Amygdala (tissue), 56 donors: ENCODE measurements at regions not wholly inside any gene's neighbourhood (a gene's known extent, or its start where the extent isn't known, plus 50 kb on each side); places are given as distances from the start of the nearest gene placed in this dataset.

ENCODE experiments used
- DNase-seq, 56 donors: peaks; one replicate each; lab custom pipeline; 2025; lab: John Stamatoyannopoulos, UW

DNA sequence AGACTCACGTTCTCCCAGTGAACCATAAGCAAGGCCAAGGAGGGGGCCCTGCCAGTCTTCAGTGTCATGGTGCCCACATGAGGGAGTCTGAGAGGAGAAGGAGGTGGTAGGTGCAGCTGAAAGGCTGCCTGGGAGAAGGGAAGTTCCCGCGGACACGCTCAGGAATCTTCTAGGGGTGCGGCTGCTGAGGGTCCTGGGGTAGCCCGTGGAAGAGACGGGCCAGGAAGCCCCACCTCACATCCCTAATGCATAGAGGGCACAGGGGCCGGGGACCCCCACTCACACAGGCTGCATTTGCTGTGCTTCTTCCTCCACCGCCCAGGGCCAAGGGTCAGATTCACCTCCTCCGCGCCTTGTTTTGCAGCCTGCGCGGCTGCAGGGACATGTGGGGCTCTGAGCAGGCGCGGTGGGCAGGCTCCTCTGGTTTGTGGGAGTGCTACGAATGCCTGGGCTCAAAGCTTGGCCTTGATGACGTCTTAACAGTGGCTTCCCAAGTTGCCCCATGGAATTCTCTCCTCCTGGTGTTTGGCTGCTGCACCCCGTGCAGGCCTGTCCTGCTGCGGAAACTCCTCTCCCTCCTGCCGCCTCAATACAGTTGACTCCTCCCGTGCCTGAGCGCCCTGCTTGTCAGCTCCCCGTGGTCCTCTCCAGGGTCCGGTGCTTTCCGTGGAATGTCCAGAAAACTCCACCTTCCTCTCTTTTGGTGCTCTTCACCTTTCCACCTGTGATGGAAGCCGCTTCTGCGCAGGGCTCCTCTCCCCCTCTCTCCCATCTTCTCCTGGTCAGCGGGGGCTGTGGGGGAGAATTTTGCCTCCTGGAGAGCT is 95.7 kb downstream of the VAPA start:
- DNase-seq: no peak

DNA sequence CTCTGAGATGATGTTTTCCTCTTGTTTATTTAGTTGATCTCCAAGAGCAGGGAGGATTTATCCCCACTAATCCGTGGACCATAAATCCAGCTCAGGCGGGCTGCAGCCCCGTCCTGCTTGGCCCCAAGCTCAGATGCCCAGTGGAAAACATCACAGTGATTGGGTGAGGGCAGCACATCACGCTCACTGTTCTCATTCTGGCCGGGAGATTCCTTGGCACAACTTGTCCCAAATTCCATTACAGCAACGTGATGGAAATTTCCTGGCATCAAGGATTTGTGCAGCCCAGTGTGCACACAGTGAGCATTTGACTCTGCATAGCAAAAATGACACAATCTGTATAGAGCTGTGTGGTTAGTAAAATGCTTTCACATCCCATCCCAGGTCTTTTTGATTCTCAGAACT is 96.8 kb downstream of the VAPA start:
- DNase-seq: peak in 31 of 56 donors; percentile 10 to 83 (median 42)

DNA sequence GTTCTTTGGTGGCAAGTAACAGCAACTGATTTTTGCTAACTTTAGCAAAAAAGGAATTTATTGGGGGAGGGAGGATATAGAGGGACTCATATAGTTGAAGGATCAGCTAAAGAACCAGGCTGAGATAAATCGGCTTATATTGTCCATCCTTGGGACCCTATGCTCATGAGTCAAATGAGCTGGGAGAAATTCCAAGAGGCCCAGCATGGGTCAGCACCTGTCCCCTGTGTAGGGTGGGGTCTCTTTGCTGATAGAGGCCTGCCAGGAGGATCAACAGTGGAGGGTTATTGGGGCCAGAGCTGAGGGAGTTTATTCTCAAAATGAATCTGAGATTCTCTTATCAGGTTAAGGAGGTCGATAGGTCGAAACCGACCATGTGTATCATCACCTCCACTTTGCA is 97.2 kb downstream of the VAPA start:
- no peak for DNase-seq

DNA sequence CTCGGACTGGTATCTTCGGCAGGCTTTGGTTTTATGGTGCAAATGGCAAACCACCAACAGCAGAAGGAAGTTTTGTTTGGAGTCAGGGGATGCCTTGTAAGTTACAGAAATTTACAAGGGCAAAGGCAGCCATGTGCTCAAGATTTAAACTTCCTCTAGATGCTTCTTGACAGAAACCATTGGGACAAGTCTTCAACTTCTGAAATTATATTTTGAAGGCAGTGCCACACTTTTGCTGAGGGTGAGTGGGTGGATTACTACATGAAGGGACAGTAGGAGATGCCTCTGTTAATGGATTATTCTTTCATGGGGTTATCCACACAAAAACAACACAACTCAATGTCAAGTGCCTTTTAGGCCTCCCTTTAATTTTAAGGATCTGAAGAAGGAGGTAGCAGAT is 97.9 kb downstream of the VAPA start:
- DNase-seq: no peak

DNA sequence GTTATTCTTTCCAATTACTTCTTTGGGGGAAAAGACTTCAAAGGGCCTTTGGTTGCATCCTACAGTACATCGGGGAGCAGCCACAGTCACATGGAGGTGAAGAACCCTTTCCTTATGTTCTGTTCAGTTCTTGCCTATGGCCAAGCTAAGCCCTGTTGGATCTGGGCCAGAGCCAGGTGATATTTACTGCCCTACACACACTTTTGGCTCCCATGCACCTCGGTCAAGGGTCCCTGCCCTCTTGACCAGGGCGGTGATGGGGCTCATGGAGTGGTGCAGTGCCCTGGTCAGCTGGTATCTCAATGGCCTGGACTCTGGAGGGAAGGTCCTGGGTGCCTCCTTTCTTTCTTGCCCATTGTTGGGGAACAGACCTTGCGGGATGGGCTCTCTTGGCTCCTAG is 98.7 kb downstream of the VAPA start:
- DNase-seq: no peak

DNA sequence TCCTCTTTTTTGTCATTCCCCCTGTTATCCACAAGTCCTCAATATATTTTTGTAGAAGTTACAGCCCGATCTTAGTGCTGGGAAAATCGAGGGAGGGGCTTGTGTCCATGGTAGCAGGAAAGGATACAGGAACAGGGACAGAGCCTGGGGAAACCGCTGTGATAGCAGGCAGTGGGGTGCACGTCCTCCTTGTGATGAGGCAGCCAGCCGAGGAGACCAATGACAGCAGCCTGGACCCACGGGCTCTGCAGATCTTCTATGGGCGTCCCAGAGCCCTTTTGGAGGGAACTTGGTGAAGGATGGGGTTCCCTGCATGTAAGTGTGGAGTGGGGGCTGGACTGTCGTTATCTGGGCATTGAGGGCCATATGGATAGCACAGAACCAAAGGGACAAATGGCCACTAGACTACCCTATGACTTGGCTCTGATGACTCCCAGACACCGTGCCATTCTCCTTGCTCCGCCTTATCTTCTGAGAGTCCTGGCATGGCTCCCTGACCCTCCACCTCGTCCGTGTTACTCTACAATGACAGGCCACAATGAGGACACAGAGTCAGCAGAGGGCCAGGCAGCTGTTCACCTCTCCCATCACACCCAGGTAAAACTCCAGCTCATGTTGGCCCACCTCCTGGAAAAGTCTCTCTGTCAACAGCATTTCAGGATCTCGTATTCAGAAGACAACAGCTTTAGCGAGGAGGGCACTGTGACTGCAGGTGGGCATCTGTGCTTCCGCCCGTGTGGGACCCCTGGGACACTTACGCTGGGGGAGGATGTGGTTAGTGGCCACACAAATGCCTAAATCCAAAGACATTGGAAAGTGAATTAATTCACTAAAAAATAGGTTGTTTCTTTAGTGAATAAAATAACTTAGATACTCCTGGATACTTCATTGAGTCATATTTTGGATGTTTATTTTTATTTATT is 100.1 kb downstream of the VAPA start:
- DNase-seq: no peak

DNA sequence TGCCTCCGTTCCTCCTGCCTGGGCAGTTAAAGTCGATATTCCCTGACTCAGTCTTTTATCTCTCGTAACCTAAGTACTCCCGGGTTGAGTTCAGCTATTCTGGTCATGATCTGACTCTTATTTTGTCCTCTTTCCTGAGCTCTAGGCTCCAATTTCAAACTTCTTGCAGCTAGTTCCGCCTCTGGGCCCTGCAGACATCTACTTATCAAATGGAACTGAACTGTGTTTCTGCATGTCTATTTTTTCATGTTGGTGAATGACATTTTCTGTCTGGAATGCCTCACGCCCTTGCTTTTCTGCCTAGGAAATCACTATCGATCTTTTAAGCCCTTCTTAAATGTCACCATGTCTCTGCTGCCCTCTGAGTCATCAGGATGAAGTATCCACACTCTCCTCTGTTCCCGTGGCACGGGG is 101.5 kb downstream of the VAPA start:
- DNase-seq: no peak

DNA sequence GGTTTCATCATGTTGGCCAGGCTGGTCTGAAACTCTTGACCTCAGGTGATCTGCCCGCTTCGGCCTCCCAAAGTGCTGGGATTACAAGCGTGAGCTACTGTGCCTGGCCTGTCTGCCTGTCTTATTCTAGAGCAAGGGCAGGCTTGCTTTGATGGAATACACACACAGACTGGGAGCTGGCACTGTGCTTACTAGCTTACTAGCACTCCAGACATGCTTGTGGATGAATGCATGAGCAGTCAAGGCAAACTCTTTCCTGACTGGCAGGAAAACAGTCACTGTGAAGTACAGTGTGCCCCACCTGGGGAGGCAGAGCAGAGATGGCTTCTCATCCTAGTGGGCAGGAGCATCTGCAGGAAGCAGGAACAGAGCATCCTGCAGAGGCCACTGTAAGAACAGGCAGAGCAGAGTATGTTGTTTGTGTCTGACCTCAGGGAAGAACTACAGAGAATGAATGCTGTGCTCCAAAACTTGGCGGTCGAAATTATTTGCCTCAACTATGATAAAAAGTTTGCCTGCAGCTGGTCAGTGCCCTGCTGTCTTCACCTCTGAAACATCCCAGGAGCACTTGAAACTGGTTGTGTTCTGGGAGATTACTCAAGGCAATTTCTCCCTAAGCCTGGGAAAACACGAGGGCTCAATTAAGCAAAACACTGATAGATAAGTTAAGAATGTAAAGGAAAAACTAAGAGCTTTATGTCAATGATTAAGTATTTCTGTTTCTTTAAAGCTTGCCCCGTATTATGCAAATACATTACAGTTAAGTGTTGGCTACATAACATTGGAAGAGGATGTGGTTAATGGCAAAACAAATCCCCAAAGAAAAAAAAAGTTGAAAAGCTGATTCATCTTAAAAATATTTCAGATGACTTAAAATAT is 102.4 kb downstream of the VAPA start:
- peak in 5 of 56 donors; percentile 12 to 30 (median 14) for DNase-seq

DNA sequence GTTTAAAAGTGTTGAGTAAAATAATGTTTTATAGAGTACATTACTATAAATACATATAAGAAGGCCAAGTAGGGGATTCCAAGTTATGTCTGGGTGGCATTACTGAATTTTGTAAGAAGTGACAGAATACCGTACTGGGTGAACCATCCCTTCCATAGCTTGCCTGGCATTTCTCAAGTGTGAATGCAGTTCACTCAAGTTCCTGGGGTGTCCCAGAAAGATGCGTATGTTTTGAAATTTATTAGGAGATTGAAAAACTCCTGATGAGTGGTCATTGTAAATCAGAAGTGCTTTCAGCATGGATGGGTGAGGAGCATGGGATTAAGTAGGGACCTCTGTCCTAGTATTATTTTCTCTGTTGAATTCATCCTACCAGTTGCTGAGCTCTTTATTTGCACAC is 103.2 kb downstream of the VAPA start:
- DNase-seq: no peak

DNA sequence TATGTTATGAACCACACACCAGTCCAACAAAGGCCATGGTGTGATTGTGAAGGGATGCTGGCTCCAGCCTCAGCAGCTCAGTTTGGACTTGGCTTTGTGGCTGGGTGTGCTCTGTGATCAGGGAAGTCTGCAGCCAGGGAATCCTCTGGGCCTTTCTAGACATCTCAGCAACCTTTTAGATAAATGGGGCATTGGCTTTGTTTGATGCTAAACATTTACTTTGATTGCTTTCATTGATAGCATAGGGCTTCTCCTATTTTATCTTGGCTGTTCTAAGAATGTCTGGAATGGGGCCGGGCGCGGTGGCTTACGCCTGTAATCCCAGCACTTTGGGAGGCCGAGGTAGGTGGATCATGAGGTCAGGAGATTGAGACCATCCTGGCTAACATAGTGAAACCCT is 104.5 kb downstream of the VAPA start:
- DNase-seq: no peak

DNA sequence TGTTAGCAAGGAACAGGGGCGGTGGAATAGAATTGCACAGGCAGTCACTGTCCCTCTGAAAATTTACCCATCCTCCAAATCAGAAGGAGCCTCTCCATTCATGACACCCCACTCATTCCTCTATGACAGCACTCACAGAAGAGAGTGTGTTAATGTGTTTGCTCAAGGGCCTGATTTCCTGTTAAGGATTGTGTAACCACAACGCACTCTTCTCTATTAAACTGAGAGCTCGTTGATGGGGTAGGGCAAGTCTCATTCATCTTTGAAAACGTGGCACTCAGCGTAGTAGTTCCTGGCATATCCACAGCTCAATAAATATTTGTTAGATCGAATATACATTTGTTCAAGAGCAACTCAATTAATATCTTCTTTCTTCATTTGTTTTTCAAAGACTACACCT is 106.4 kb downstream of the VAPA start:
- DNase-seq: no peak

DNA sequence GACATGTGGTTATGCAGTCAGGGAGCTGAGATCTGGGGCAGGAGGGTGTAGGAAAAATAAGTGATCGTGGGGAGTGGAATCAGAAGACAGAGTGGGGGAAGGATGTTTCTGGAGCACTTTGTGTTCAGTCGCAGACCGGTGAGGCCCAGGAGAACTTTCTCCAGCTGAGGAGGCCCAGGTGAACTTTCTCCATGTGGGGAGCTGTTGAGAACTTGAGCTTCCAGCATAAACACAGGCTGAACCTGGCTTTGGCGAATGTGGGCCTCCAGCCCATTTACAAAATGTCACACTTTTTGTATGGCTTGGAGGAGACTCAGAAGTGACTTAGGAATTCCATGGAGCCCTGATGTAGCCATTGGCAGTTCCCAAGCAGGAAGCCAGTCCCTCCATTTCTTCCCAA is 108.5 kb downstream of the VAPA start:
- DNase-seq: no peak

DNA sequence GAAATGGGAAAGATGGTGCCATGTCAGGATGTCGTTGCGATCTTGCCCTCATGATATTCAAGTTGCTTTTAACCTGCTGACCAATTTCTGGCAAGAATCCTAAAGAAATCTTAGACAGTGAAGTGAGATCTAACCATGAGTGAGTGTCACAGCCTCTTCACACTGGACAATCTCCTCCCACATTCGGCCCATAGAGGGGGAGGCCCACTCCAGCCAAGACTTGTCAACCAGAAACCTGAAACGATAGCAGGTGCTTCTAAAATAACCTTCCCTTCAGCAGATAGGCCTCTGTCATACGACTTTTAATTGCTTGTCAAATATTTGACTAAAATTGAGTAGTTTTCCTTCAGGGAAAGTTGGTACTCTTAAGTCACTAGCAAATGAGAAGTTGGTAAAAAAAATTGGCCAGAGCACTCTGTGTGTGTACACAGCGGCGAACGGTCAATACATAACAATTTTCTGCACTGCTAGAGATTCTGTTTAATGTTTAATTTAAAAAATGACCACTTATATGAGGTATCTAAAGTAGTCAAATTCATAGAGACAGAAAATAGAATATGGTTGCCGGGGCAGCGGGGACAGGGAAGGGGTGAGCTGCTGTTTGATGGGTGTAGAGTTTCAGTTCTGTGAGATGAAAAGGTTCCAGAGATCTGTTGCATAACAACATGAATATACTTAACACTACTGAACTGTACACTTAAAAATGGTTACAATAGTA is 110.2 kb downstream of the VAPA start:
- no peak for DNase-seq

DNA sequence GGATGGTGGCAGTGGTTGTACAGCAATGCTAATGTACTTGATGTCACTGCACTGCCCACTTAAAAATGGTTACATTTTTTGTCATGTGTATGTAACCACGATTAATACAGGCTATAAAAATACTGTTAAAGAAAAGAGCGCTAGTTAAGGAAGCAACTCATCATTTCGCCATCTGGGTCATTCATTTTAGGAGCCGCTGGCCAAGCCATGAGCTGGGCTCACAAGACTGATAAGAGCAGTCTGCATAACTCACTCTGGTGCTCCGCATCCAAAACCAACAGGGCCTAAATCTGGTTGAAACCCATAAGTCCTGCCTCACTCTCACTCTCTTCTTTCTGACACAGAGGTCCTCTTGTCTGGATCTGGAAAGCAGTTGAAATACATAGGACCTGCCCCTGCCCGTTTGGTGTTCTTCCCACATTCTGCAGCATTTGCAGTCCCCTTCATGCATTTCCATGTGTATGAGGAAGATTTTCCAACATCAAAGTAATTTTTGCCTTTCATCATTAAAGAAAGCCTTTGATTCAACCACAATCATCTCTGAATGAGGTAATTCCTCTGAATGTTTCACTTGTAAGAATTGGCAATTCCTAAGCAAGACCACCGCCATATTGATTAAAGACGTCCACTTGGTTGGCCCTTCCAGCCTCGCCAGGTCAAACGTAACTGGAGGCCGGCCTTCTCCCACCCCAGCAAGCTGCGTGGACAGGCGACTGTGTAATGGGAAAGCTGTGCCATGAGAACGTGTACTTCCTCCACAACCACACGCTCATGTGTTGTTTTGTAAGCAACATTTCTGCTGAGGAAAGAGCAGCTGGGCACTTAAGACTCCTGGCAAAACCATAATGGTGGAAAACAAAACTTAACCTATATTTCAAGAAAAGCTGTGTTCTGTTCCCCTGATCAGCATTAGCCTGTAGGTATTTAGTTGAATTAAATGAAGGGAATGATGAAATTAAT is 112.2 kb downstream of the VAPA start:
- no peak for DNase-seq

DNA sequence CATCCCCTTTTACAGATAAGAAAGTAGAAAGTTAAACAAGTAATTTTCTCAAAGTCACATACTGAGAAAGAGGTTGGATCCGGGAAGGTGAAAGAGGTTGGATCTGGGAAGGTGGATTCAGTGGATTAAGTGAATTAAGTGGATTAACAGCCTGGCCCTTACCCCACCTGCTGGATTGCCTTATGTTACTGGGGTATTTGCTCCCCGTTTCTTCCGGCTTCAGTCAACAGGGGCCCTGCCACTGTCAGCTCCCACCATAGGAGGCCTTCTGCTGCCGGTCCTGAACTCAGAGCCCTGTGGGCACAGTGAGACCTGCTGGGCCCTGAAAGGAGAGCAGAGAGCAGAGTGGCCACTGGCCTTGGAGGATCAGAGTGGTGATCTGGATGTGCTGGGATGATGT is 113.2 kb downstream of the VAPA start:
- no peak for DNase-seq

DNA sequence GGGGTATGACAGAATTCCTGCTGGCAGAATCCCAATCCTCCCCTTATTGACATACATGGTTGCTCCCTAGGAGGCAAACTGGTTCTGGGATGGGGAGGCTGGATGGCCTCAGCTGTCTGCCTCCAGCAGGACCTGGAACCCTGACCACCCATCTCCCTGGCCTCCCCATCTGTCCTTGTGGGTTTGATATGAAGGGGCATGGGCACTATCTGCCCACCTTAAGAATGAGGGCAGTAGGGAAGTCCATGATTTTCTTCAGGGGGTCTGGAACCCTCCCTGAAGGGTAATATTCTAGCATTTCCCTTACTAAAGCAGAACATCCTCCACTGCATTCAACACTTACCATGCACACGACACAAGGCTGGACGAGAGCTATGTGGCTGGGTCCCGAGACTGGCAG is 113.6 kb downstream of the VAPA start:
- DNase-seq: no peak

DNA sequence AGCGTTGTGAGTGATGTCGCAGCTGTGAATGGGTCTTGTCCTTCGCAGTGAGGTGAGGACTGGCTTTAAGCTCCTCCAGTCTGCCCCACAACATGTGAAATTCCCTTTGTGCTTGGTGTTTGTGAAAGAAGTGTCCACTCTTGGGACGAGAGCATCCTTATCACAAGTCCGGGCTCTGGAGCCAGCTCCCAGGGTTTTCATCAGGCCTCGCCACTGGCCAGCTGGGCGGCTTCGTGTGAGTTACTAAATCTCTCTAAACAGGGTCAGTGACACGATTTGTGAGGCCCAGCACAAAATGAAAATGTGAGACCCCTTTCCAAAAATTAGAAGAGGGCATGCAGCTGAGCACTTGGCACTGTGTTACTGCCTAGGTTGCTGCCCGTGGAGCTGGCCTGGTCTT is 115.9 kb downstream of the VAPA start:
- DNase-seq: no peak

DNA sequence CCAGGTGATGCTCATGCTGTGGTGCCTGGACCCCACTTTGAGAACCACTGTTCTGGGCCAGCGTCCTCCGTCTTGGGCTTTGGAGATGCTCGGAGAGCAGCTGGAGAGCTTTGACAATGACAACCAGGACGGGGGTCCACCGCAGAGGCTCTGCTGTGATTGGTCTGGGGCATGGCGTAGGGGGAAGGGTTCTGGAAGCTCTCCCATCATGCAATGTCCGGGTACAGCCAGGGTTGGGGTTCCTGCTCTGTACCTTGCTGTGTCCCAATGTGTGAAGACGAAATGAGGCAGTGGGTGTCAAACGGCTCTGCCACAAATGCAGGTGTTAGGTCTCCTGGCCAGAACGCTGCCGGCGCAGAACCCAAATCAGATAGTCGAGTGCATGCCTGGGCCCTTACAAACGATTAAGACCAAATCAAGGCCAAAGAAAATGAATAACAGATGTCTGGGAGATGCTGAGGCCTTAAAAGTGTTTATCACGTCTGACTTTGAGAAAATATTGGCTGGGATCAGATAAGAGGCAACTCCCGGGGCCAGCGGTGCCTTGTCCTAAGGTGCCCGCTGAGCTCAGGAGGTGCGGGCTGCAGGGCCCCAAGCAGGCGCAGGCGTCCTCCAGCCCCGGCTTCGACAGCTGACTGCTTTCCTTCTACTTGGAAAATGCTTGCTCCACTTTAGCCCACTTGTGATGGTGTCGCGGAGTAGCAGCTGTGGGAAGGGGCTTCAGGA is 117.2 kb downstream of the VAPA start:
- DNase-seq: no peak
